ENCODE measurements at regions not wholly inside any gene's neighbourhood (a gene's known extent, or its start where the extent isn't known, plus 50 kb on each side); places are given as distances from the start of the nearest gene placed in this dataset.

DNA sequence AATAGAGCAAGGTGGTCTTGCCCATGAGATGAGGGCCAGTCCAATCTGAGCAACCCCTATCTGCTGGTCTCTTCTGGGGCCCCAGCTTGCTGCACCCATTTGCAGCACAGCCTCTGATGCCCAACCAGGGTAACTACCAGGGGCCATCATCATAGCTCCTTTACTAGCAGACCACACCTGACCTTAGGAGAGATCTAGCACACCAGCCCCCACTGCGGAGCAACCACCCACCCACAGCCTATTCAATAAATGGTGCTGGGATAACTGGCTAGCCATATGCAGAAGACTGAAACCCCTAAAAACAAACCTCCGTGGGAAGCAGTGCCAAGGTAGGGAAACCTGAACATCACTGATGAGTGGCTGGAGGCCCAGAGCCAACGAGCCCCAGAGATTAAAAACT, 196.1 kb upstream of the RBBP8 start:
- DNase-seq (ENCODE audit: low read depth) = no peak
- H3K4me3 ChIP-seq (ENCODE audit: low read length) = no peak overlapping the region
- TF ChIP-seq, protein P1, sequence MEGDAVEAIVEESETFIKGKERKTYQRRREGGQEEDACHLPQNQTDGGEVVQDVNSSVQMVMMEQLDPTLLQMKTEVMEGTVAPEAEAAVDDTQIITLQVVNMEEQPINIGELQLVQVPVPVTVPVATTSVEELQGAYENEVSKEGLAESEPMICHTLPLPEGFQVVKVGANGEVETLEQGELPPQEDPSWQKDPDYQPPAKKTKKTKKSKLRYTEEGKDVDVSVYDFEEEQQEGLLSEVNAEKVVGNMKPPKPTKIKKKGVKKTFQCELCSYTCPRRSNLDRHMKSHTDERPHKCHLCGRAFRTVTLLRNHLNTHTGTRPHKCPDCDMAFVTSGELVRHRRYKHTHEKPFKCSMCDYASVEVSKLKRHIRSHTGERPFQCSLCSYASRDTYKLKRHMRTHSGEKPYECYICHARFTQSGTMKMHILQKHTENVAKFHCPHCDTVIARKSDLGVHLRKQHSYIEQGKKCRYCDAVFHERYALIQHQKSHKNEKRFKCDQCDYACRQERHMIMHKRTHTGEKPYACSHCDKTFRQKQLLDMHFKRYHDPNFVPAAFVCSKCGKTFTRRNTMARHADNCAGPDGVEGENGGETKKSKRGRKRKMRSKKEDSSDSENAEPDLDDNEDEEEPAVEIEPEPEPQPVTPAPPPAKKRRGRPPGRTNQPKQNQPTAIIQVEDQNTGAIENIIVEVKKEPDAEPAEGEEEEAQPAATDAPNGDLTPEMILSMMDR (conservative IDR thresholded peaks at IDR 0.05; ENCODE audit: low read length) = no peak

DNA sequence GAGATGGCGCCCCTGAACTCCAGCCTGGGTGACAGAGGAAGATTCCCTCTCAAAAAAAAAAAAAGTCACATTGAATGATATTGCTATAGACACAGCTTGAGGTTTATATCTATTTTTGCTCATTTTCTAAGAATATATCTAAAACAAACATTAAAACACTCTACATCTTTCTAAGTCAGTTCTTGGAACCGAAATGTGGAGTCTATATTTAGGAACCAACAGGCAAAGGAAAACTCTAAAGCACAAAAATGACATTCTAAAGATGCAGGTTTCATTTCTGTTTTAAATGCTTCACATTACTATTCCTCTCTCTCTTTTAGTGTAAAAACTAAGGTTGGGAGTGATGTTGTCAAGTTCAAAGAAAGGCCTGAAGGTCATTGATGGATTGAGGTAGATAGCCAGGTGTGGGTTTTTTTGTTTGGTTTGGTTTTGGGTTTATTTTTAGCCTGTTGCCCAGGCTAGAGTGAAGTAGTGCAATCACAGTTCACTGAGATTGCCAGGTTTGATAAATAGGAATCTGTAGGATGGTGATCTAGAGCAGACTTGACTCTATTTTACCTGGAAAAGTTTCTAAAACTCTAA, 194.0 kb upstream of the RBBP8 start:
- DNase-seq (ENCODE audit: low read depth) = no peak
- TF ChIP-seq, protein P1 (conservative IDR thresholded peaks at IDR 0.05; ENCODE audit: low read length) = no peak
- H3K4me3 ChIP-seq (ENCODE audit: low read length) = no peak overlapping the region

DNA sequence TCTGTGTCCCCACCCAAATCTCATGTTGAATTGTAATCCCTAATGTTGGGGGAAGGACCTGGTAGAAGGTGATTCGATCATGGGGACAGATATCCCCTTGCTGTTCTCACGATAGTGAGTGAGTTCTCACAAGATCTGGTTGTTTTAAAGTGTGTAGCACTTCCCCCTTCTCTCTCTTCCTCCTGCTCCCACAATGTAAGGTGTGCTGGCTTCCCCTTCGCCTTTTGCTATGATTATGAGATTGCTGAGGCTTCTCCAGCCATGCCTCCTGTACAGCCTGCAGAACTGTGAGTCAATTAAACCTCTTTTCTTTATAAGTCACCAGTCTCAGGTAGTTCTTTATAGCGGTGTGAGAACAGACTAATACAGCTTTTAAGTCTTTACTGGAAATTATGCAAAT, 193.3 kb upstream of the RBBP8 start:
- TF ChIP-seq, protein P1 (conservative IDR thresholded peaks at IDR 0.05; ENCODE audit: low read length) = no peak
- H3K4me3 ChIP-seq (ENCODE audit: low read length) = no peak overlapping the region
- no peak for DNase-seq (ENCODE audit: low read depth)

DNA sequence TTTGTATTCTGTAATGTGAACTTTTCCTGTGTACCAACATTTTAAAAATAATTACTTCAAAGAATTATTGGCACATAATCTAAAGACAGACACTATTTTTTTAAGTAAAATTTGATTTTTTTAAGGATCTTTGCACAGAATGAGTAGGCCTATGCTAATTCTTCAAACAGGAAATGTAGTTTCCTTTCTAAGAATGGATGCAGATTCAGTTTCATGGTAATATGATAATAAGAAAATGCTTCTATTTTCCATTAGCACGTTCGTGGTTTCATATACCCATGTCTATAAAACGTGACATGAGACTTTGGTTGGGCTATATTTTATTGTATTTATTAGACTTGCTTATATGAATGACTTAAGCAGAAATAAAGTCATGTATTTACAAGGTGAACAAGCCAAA, 191.8 kb upstream of the RBBP8 start:
- TF ChIP-seq, protein P1 (conservative IDR thresholded peaks at IDR 0.05; ENCODE audit: low read length) = no peak
- no peak overlapping the region for H3K4me3 ChIP-seq (ENCODE audit: low read length)
- DNase-seq (ENCODE audit: low read depth) = no peak

DNA sequence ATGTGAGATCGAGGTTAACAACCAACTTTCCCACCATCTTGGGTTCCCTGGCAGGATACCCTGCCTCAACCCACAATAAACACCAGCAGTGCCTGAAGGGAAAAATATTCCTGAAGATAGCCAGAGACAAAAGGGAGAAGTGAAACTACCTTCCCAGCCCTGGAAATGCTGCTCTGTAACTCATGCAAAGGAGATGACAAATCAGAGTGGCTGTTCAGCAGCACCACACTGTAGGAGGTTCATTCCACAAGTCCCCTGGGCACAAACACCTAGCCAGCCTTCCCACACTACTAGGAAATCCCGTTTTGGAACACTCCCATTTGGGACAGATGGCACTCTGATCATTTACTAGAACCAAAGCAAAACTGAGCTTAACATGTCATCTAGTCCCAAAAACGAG, 190.7 kb upstream of the RBBP8 start:
- DNase-seq (ENCODE audit: low read depth) = no peak
- TF ChIP-seq, protein P1 (conservative IDR thresholded peaks at IDR 0.05; ENCODE audit: low read length) = no peak
- H3K4me3 ChIP-seq (ENCODE audit: low read length) = no peak overlapping the region

DNA sequence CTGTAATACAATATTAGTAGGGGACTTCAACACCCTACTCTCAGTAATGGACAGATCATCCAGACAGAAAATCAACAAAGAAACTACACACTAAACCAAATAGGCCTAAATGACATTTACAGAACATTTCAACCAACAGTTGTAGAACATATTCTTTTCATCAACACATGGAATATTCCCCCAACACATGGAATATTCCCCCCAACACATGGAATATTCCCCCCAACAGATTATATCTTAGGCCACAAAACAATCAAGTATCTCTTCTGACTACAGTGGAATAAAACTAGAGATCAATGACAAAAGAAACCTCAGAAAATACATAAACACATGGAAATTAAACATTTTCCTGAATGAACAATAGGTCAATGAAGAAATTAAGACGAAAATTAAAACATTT, 187.2 kb upstream of the RBBP8 start:
- TF ChIP-seq, protein P1 (conservative IDR thresholded peaks at IDR 0.05; ENCODE audit: low read length) = no peak
- no peak overlapping the region for H3K4me3 ChIP-seq (ENCODE audit: low read length)
- no peak for DNase-seq (ENCODE audit: low read depth)

DNA sequence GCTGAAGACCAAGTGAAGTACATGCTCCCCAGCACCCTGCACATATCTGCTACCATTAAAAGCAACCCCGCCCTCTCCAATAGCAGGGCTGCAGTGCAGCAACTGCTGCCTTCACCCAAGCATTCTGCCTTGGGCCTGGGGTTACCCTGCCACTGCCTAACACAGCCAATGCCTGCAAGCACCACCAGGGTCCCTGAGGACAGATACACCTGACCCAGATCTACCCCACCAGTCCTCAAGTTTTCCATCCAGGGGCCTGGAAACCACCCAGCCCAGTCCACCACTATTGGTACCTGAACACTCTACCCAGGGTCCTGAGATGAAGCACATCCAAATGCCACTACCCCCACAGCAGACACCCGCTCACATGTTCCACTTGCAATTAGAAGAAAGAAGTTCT, 181.1 kb upstream of the RBBP8 start:
- DNase-seq (ENCODE audit: low read depth) = no peak
- TF ChIP-seq, protein P1 (conservative IDR thresholded peaks at IDR 0.05; ENCODE audit: low read length) = no peak
- no peak overlapping the region for H3K4me3 ChIP-seq (ENCODE audit: low read length)
